AG04450 (cell line): ENCODE measurements at regions not wholly inside any gene's neighbourhood (a gene's known extent, or its start where the extent isn't known, plus 50 kb on each side); places are given as distances from the start of the nearest gene placed in this dataset.
"Not testable (repeated sequence)": the region's sequence is repeated elsewhere in the genome, so short reads cannot be mapped to it uniquely, and the experiment has no call there.

ENCODE experiments used
- CTCF ChIA-PET: fragments of 300-600, 350-600 bp; formaldehyde crosslinking; extraction: SDS; loops from one replicate; lab custom pipeline; 2022; ENCODE audit warnings: antibody characterized with exemption, inconsistent platforms; lab: Charles Lee
- POLR2A ChIA-PET: fragments of 350-600 bp; formaldehyde crosslinking; extraction: SDS; loops from one replicate; lab custom pipeline; 2021; ENCODE audit warnings: antibody characterized with exemption, inconsistent platforms; lab: Yijun Ruan, JAX
- DNase-seq: peaks from one replicate; pipeline ENCODE4 v3.0.0-alpha.2; 2011; ENCODE audit warnings: low read depth, low spot score
- H3K27ac ChIP-seq: one replicate; pipeline ENCODE4 v1.5.1; 2012; ENCODE audit warnings: low read depth, low read length, control low read depth
- H3K27me3 ChIP-seq: one replicate; pipeline ENCODE4 v1.6.0; 2012; ENCODE audit warnings: low read length; ENCODE audit not compliant: control insufficient read depth, insufficient read depth
- H3K4me3 ChIP-seq: 2 replicates; pipeline ENCODE4 v1.5.1; 2011; ENCODE audit warnings: mild to moderate bottlenecking, low read depth, low read length, control low read depth
- H3K9me3 ChIP-seq: 2 replicates; pipeline ENCODE4 v1.5.1; 2012; ENCODE audit warnings: low read length; ENCODE audit not compliant: control insufficient read depth, insufficient read depth
- TF ChIP-seq, protein P1 (sequence below): IDR thresholded peaks from 2 replicates; pipeline ENCODE4 v1.5.1; 2011; ENCODE audit warnings: low read depth, low read length, control low read depth, inconsistent platforms

DNA sequence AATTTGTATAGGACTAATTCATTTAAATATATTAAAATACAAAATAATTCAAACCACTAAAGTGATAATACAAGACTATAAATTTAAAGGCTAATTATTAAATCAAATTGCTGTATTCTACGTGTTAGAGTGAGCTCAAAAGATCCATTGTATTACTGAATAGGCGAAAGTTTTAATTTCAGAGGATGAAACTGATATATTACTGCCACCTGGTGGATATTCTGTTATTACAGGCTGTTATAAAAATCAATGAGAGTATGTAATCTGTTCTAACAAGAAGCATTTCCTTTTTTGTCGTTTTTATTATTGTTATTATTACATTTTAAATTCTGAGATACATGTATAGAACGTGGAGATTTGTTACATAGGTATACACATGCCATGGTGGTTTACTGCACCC, 1239.6 kb upstream of the USP9Y start:
- TF ChIP-seq, protein P1, sequence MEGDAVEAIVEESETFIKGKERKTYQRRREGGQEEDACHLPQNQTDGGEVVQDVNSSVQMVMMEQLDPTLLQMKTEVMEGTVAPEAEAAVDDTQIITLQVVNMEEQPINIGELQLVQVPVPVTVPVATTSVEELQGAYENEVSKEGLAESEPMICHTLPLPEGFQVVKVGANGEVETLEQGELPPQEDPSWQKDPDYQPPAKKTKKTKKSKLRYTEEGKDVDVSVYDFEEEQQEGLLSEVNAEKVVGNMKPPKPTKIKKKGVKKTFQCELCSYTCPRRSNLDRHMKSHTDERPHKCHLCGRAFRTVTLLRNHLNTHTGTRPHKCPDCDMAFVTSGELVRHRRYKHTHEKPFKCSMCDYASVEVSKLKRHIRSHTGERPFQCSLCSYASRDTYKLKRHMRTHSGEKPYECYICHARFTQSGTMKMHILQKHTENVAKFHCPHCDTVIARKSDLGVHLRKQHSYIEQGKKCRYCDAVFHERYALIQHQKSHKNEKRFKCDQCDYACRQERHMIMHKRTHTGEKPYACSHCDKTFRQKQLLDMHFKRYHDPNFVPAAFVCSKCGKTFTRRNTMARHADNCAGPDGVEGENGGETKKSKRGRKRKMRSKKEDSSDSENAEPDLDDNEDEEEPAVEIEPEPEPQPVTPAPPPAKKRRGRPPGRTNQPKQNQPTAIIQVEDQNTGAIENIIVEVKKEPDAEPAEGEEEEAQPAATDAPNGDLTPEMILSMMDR = peak; percentile 26

DNA sequence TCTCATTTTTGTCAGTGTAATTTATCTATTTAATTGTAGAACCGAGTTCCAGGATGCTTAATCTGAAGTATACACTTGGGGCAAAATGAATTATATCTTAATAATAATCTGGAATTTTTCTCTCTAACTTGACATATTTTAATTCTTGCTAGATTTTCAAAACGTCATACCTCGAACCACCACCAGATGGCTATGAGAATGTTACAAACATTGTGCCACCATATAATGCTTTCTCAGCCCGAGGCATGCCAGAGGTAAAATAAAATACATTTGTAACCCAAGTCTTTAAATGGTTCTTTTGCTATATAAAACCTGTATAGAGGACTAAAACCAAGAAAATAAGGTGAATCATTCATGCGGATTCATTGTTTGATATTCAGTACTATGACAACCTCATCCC, 1234.3 kb upstream of the USP9Y start:
- H3K27ac ChIP-seq, H3K27me3 ChIP-seq, POLR2A ChIA-PET, H3K9me3 ChIP-seq, DNase-seq, CTCF ChIA-PET, H3K4me3 ChIP-seq: not testable (repeated sequence)

More for the DNA sequence above, 1239.6 kb upstream of the USP9Y start:
- H3K4me3 ChIP-seq, DNase-seq, H3K9me3 ChIP-seq, H3K27me3 ChIP-seq, H3K27ac ChIP-seq, POLR2A ChIA-PET: not testable (repeated sequence)
- CTCF ChIA-PET = interaction anchor here (0.6 kb wide), 1 partner anchor 263 kb away, joined by 3 read pairs; no protein-coding TSS in a partner anchor
